ENCODE measurements at regions not wholly inside any gene's neighbourhood (a gene's known extent, or its start where the extent isn't known, plus 50 kb on each side); places are given as distances from the start of the nearest gene placed in this dataset.

DNA sequence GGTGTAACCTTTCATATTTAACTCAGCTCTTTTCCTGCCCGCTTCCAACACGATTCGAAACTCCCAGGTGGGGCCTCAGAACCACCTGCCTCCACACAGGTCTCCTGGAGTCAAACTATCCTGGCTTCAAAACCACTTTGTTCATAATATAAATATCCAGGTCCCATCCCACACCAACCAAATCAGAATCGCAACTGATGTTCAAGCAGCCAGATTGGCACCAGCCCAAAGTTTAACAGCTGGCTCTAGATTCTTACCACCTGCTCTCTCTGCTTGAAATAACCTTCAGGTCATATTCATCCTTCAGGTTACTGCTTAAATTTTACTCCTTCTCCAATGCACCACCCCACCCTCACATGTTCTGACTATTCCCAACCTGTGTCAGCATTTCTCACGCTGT lies 231.4 kb upstream of the TRPM3 start:
- no peaks in the 10 kb centered on the region for H3K9me3 ChIP-seq (replicated peaks; ENCODE audit: control insufficient read depth, insufficient read depth, low read length)
- TF ChIP-seq MYC (IDR thresholded peaks at IDR 0.05; ENCODE audit: low read depth, low read length), result no peak
- TF ChIP-seq GATA2 (IDR thresholded peaks at IDR 0.05; ENCODE audit: insufficient read depth, insufficient read length, low read depth, low read length), result no peak
- no peak for TF ChIP-seq JUN (IDR thresholded peaks at IDR 0.05; ENCODE audit: borderline replicate concordance, insufficient read depth, insufficient read length, low read depth)
- no peak for TF ChIP-seq FOS (IDR thresholded peaks at IDR 0.05; ENCODE audit: borderline replicate concordance, insufficient read depth, low read length)
- TF ChIP-seq, protein P1, sequence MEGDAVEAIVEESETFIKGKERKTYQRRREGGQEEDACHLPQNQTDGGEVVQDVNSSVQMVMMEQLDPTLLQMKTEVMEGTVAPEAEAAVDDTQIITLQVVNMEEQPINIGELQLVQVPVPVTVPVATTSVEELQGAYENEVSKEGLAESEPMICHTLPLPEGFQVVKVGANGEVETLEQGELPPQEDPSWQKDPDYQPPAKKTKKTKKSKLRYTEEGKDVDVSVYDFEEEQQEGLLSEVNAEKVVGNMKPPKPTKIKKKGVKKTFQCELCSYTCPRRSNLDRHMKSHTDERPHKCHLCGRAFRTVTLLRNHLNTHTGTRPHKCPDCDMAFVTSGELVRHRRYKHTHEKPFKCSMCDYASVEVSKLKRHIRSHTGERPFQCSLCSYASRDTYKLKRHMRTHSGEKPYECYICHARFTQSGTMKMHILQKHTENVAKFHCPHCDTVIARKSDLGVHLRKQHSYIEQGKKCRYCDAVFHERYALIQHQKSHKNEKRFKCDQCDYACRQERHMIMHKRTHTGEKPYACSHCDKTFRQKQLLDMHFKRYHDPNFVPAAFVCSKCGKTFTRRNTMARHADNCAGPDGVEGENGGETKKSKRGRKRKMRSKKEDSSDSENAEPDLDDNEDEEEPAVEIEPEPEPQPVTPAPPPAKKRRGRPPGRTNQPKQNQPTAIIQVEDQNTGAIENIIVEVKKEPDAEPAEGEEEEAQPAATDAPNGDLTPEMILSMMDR (IDR thresholded peaks at IDR 0.05; ENCODE audit: extremely low read depth in 1 of 2, insufficient read depth in 1 of 2, low read depth in 1 of 2, low read length in 2 of 2), result no peak
- TF ChIP-seq POLR2AphosphoS5 (IDR thresholded peaks at IDR 0.05; ENCODE audit: insufficient read depth, low read depth, low read length), result no peak
- TF ChIP-seq, protein P2, sequence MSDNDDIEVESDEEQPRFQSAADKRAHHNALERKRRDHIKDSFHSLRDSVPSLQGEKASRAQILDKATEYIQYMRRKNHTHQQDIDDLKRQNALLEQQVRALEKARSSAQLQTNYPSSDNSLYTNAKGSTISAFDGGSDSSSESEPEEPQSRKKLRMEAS (IDR thresholded peaks at IDR 0.05; ENCODE audit: insufficient read depth, insufficient read length), result no peak
- TF ChIP-seq EZH2 (IDR thresholded peaks at IDR 0.05; ENCODE audit: borderline replicate concordance, low read depth, low read length, severe bottlenecking), result no peak
- TF ChIP-seq POLR2A (IDR thresholded peaks at IDR 0.05; ENCODE audit: low read depth, low read length), result no peak
- CTCF ChIA-PET, result no interaction called here
- no peak overlapping the region for H2AFZ ChIP-seq (ENCODE audit: low read depth, low read length)
- BruUV-seq (replicated peaks), result no TSS peak
- H3K9me1 ChIP-seq (replicated peaks; ENCODE audit: control insufficient read depth, extremely low read depth, insufficient read depth, low read length), result no peaks in the 10 kb centered on the region
- intact Hi-C loops (cut with micrococcal nuclease), result no loop called here
- POLR2A ChIA-PET, result no interaction called here
- no peak overlapping the region for H3K9ac ChIP-seq (replicated peaks; ENCODE audit: extremely low read depth, insufficient read depth, low read length)
- dilution Hi-C loops (cut with MboI; ENCODE audit: extremely low pct_ligation_motif_present, low sequenced_read_pairs), result no loop called here
- no peaks in the 10 kb centered on the region for H3K4me1 ChIP-seq (ENCODE audit: control insufficient read depth, extremely low read depth, insufficient read depth, low read length)
- FAIRE-seq (no peak), DNase-seq (ENCODE audit: low read depth, low spot score) (no peak)
- H3K4me2 ChIP-seq (ENCODE audit: insufficient read depth, low read length), result no peak overlapping the region
- H3K36me3 ChIP-seq (ENCODE audit: control insufficient read depth in 2 of 2, extremely low read depth in 1 of 2, insufficient read depth in 2 of 2, low read length in 2 of 2), result no peaks in the 10 kb centered on the region
- no peak overlapping the region for H3K4me3 ChIP-seq (replicated peaks in 1 of 3; ENCODE audit: insufficient read depth in 1 of 3, low read depth in 1 of 3, low read length in 3 of 3)
- H3K27me3 ChIP-seq (ENCODE audit: control insufficient read depth in 2 of 2, insufficient read depth in 2 of 2, low read length in 2 of 2), result no peaks in the 10 kb centered on the region
- no peaks in the 10 kb centered on the region for H3K79me2 ChIP-seq (ENCODE audit: control insufficient read depth, insufficient read depth, low read length)
- H4K20me1 ChIP-seq (replicated peaks; ENCODE audit: control insufficient read depth, extremely low read depth, insufficient read depth, low read length), result no peaks in the 10 kb centered on the region
- H3K27ac ChIP-seq (ENCODE audit: insufficient read depth, low read depth, low read length), result no peak overlapping the region

Data from endothelial cell of umbilical vein (primary cell).